GM18858 (cell line): ENCODE measurements at regions not wholly inside any gene's neighbourhood (a gene's known extent, or its start where the extent isn't known, plus 50 kb on each side); places are given as distances from the start of the nearest gene placed in this dataset.
"Not testable (repeated sequence)": the region's sequence is repeated elsewhere in the genome, so short reads cannot be mapped to it uniquely, and the experiment has no call there.

Experiments
- ATAC-seq: cut with Tn5 transposase; IDR thresholded peaks from one replicate; pipeline ENCODE4 v1.9.1; 2021; ENCODE audit not compliant: unreplicated experiment

GRCh38 chr9:95587021-95587964 is 70.5 kb upstream of the PTCH1 start:
- ATAC-seq: no peak

- ATAC-seq: no peak
Measured at GRCh38 chr9:95586326-95586725, 69.6 kb upstream of the PTCH1 start.

- no peak for ATAC-seq
Measured at GRCh38 chr9:95585824-95586223, 69.1 kb upstream of the PTCH1 start.

GRCh38 chr9:95584176-95584575 is 67.4 kb upstream of the PTCH1 start:
- no peak for ATAC-seq

GRCh38 chr9:95581900-95582299 is 65.1 kb upstream of the PTCH1 start:
- ATAC-seq: no peak

GRCh38 chr9:95580812-95581761 is 64.3 kb upstream of the PTCH1 start:
- ATAC-seq: no peak

- no peak for ATAC-seq
Measured at GRCh38 chr9:95574866-95575553, 58.2 kb upstream of the PTCH1 start.

- no peak for ATAC-seq
Measured at GRCh38 chr9:95574176-95574575, 57.4 kb upstream of the PTCH1 start.

GRCh38 chr9:95573463-95573862 is 56.7 kb upstream of the PTCH1 start:
- ATAC-seq: no peak

- ATAC-seq: no peak
Measured at GRCh38 chr9:95572381-95573151, 55.8 kb upstream of the PTCH1 start.

- ATAC-seq: no peak
Measured at GRCh38 chr9:95570646-95571045, 53.9 kb upstream of the PTCH1 start.

- ATAC-seq: no peak
Measured at GRCh38 chr9:95570150-95570549, 53.4 kb upstream of the PTCH1 start.

GRCh38 chr9:95568735-95569134 is 52.0 kb upstream of the PTCH1 start:
- ATAC-seq: not testable (repeated sequence)
